ENCODE measurements at regions not wholly inside any gene's neighbourhood (a gene's known extent, or its start where the extent isn't known, plus 50 kb on each side); places are given as distances from the start of the nearest gene placed in this dataset.

- no peak for DNase-seq
Observed at GRCh38 chr2:57536535-57537231, 509.9 kb upstream of the VRK2 start.

- no peak for DNase-seq
Observed at GRCh38 chr2:57539761-57540160, 506.8 kb upstream of the VRK2 start.

GRCh38 chr2:57542081-57542480, 504.5 kb upstream of the VRK2 start:
- DNase-seq = no peak

GRCh38 chr2:57543211-57543610, 503.4 kb upstream of the VRK2 start:
- no peak for DNase-seq

GRCh38 chr2:57544624-57545023, 502.0 kb upstream of the VRK2 start:
- no peak for DNase-seq

- DNase-seq = no peak
Observed at GRCh38 chr2:57546478-57546877, 500.1 kb upstream of the VRK2 start.

- DNase-seq = no peak
Observed at GRCh38 chr2:57549642-57550102, 496.9 kb upstream of the VRK2 start.

- no peak for DNase-seq
Observed at GRCh38 chr2:57550912-57551311, 495.7 kb upstream of the VRK2 start.

DNA sequence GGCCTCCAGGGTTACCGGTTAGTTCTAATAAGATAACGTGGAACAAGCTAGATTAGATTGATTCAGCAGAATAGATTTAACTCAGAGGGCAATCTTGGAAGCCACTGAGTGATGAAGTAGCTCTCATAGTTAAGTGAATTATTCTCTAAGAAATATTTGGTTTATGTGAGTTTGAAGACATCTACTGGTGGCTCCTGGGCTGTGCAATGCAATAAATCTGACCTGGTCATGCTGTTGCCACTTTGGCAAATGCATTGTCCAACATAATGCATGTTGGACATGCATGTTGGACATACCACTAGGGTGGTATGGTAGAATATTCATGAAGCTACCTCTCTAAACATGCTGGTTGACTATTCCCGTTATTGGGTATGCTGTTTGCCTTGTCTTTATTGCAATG, 493.7 kb upstream of the VRK2 start:
- no peak for DNase-seq

GRCh38 chr2:57554348-57554747, 492.3 kb upstream of the VRK2 start:
- no peak for DNase-seq

DNA sequence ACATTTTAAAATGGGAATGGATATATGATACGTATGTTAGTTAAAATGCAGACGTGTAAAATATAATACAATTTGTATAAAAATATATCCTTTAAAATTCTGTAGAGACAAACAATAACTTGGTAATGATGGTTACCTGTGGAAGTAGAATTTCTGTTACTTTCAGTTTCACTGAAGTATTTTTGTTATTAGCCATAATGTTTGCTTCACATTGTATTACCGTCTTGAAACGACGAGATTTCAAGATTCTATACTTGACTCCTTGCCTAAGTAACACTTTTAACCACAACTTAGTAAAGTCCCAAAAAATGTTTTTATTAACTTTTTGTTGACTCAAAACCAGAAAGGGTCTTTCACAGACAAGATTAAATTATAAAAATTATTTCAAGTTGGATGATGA, 488.3 kb upstream of the VRK2 start:
- no peak for DNase-seq

DNA sequence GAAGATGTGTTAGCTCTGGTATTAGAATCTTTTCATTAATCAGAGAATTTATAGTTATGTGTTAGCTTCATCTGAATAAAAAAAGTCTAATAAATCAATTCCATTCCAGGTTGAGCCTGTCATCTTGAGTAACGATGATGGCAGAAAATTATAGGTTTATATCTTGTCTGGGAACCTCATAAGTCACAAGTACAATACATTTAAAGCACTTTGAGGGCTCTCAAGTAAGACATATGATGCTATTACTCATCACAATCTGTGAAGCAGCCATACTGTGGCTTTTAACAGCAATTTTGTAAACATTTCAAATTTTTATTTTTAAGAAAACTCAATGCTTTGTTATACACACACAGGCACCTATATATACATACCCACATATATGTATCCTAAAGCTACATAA, 484.1 kb upstream of the VRK2 start:
- no peak for DNase-seq

- no peak for DNase-seq
Observed at GRCh38 chr2:57563015-57563414, 483.6 kb upstream of the VRK2 start.

DNA sequence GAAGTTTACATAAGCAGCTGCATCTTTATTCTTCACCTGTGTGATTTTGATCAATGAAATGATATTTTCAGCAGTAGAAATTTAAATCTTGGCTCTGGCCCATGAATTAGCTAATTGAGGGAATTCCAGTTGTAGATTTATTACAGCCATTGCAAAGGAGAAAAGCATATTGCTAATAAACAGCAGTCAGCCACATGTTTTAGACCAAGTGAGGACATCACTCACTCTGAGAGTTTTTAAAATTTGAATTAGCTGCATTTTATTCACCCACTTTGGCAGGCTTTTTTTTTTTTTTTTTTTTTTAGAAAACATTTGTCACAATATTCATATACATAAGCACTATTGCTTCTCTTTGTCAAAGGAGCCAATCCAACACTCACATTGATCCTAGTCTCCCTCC, 479.4 kb upstream of the VRK2 start:
- no peak for DNase-seq

GRCh38 chr2:57569396-57569795, 477.2 kb upstream of the VRK2 start:
- no peak for DNase-seq

DNA sequence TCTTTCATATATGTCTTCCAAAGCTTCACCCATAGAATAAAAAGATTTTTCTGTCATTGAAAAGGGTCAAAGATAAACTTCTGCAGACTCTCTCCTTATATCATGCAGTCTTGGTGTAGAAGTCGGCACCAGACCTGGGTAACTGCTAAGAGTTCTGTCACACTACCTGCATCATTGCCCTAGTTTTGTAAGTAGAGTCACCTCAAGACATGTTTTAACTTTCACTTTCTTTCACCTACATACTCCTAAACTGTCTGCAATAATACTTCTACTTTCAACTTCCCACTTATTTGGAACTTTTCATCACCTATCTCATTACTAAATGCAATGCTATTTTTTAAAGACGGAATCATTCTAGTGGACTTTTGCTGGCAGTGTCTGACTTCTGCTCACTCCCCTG, 475.6 kb upstream of the VRK2 start:
- no peak for DNase-seq

DNA sequence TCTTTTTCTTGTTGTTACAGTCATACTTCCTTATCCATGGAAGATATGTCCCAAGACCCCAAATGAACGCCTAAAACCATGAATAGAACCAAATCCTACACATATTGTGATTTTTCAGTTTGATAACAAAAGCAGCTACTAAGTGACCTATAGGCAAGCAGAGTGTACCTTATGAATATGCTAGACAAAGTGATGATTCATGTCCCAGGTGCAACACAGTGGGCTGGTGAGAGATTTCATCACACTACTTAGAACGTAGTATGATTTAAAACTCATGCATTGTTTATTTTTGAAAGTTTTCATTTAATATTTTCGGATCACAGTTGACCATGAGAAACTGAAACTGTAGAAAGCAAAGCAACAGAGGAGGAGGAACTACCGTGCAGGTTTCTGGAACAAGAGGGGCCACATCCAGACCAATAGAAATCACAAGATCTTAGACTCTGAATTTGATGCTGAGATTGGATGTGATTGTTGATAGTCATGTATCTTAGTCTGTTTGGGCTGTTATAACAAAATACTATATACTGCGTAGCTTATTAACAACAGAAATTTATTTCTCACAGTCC, 470.8 kb upstream of the VRK2 start:
- DNase-seq = no peak

DNA sequence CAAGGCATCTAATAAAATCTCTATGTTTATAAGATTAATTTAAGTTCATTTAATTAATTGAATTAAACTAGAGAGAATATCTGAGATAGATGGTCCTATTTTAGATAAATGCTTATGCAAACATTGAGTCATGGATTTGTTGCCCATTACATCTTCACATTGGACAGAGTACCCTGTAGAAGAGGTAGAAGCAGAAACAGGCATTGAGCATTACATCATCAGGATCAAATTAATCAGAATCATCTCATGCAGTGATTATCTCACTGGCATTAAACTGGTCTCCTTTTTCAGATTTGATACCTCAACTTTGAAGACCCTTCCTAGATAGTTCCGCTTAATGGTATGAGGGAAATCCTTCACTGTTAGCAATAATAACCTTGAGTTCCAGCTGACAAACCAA, 469.6 kb upstream of the VRK2 start:
- DNase-seq = no peak

DNA sequence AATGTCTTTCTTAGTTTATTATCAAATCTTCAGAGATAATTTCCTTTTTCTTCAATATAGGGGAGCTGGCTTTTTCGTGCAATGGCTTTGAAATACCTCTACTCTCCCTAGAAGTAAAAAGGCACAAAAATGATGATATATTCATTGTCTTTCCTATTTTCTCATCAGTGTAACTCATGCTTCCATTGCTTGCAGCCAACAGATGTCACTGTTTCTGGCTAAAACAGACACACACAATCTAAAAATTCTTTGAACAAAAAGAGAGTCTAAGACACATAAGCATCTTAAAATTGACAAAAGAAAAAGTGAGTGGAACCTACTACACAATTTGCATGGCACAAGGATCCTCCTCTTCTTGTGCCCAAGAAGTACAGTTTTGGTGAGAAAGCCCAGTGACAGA, 448.7 kb upstream of the VRK2 start:
- peak; percentile 2 for DNase-seq

DNA sequence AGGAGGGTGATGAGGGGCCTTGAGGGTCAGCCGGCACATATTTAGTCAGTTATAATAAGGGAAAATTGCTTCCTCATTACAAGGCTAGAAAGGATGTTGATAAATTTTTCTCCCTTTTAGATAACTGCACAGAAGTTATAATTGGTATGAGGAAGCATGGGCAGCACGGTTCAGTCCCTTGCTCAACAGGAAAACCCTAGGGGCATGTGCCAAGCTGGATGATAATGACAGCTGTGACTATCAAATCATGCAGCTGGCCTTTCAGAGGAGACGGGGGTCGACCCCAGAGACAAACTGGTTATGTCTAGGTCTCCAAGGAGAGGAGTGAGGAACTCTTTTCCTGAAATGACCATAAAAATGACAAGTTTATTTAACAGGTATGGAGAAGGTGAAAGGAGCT, 448.1 kb upstream of the VRK2 start:
- DNase-seq = peak; percentile 10

DNA sequence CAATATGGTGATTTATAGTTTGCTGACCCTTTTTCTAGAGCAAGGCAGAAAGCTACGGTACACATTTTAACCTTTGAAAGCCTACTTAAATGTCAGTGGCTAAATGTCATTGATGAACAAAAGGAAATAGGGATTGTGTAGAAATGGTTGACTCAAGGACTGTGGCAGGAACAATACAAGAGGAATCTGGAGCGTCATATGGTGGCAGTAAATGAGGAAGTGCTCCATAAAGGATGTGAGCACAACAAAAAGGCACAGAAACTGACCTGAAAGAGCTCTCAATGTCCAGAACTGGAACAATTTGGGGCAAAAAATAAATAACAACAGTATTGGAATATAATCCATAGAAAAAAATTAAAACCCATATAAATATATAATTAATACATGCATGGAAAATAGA, 443.9 kb upstream of the VRK2 start:
- DNase-seq = no peak

DNA sequence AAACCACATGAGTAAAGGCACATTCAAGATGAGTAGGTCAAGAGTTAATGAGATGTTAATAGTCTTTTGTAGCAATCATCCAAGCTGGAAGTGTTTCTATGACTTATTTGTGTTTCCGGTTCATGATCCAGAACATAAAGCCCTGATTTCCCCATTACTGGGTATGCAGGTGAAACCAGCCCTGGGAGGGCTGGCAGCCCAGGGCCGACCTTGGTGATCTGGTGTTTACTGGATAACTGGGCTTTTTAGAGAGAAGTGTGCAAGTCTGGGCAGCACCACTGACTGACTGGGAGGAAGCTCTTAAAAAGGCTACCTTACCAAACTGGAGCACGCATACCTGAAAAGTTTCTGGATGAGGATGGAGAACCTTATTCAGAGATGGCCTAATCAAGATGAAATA, 431.6 kb upstream of the VRK2 start:
- no peak for DNase-seq

- no peak for DNase-seq
Observed at GRCh38 chr2:57615855-57616556, 430.6 kb upstream of the VRK2 start.

DNA sequence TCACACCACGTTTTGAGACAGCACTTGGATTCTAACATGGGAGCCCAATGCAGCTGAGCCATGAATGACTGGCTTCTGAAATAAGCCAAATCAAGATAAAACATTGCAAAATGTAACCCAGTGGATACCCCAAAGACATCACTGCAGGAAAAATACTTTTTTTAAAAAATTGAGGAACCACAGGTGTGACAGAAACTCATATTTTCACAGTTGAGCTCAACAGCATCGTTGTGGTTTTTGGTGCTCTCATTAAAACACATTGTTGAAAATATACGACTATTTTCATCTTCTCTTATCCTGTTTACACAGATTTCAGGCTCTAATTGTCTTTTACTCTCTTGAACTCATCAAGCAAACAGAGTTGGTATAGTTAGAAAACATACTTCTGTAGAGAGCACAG, 429.3 kb upstream of the VRK2 start:
- DNase-seq = no peak

Data from retina (tissue), 1 donor.